ENCODE measurements at regions not wholly inside any gene's neighbourhood (a gene's known extent, or its start where the extent isn't known, plus 50 kb on each side); places are given as distances from the start of the nearest gene placed in this dataset.

DNA sequence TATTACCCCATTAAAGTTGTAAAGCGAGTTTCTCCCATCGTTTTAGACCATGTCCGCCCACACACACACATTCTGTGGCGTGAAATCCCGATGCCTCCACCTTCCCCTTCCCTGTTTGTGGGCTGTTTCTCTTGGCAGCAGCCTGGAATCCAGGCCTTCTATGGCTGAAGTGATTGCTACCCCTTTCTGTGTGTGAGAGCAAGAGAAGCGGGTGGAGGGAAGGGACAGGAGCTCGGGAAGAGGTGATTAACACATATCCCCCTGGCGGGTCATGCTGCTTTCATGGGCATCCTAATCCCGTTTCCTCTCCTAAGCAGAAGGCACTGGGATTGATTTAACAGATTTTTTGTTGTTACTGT is 283.8 kb upstream of the RGMA start:
- no peak overlapping the region for H3K27ac ChIP-seq
- no peak for TF ChIP-seq ZFX (IDR thresholded peaks at IDR 0.05)
- TF ChIP-seq, protein P1, sequence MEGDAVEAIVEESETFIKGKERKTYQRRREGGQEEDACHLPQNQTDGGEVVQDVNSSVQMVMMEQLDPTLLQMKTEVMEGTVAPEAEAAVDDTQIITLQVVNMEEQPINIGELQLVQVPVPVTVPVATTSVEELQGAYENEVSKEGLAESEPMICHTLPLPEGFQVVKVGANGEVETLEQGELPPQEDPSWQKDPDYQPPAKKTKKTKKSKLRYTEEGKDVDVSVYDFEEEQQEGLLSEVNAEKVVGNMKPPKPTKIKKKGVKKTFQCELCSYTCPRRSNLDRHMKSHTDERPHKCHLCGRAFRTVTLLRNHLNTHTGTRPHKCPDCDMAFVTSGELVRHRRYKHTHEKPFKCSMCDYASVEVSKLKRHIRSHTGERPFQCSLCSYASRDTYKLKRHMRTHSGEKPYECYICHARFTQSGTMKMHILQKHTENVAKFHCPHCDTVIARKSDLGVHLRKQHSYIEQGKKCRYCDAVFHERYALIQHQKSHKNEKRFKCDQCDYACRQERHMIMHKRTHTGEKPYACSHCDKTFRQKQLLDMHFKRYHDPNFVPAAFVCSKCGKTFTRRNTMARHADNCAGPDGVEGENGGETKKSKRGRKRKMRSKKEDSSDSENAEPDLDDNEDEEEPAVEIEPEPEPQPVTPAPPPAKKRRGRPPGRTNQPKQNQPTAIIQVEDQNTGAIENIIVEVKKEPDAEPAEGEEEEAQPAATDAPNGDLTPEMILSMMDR (conservative IDR thresholded peaks at IDR 0.05) = no peak

DNA sequence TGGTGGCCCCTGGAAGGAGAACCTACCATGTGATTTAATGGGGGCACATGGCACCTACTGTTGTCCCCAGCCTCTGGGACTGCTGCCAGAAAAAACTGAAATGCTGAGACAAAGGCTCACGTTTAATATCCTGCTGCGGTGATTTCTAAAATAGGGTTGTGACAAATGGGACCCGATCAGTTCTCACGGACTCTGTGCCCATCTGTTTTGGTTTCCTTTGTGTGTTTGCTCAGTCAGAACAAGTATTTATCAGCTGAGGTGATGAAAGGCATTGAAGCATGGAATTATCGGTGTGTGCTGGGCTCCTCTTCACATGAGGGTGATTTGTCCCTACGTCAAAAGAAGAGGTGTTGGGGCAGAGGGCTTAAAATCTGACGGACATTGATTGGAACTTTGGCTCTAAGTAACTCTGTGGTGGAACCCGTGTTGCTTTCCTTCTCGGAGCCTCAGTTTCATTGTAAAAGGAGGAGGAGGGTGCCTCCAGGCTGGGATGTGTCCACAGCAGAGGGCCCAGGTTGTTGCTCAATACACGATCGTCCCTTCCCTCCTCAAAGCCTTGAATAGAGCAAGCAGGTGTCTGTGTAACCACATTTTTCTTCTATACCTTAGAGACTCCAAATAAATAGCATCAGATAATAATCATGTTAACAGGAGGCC is 283.3 kb upstream of the RGMA start:
- no peak overlapping the region for H3K27ac ChIP-seq
- TF ChIP-seq ZFX (IDR thresholded peaks at IDR 0.05) = no peak
- TF ChIP-seq, protein P1 (conservative IDR thresholded peaks at IDR 0.05) = no peak

DNA sequence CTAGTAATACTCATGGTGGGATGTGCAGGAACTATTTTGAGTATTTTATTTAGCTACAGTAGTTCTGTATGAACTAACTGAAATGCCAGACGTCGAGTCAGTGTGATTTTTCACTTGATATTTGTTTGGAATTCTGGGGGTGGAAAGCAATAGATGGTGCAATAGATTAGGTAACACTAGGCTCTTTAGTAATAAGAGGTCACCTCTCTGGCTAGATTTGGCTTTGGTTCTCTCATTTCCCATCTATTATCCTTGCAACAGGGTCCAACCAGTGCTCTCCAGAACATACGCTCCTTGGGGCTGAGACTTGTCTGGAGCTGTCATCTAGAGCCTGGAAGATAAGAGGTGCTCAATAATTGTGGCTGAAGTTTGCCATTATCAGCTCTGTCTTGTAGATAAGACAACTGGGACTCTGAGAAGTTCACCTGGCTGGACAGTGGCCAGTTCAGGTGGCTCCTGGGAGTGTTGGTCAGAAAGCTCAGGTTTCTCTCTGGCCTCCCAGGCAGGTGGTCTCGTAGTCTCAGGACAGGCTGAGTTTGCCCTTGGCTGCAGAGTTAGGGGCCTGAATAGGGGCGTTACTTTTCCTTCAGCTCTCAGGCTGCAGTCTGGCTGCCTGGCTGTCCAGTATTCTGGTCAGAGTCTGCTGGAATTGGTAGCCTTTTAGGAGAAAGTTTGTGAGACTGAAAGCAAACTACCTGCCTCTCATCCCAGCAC is 277.5 kb upstream of the RGMA start:
- TF ChIP-seq ZFX (IDR thresholded peaks at IDR 0.05) = no peak
- TF ChIP-seq, protein P1 (conservative IDR thresholded peaks at IDR 0.05) = no peak
- no peak overlapping the region for H3K27ac ChIP-seq

DNA sequence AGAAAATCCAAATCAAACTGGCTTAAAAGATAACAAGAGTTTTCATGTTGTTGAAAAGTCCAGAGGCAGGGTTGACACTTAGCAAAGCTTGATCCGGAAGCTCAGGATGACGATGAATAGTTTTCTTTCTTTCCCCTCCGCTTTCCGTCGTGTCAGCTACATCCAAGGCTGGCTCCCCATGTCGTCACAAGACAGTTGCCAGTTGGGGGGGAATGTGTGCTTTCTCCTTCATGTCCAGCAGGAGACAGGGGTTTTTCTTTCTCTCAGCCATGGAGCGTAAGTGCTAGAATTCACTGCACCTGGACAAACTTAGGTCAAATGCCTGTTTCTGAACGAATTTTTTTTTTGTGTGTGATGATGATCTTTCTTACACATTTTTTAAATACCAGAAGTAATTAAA is 273.8 kb upstream of the RGMA start:
- no peak overlapping the region for H3K27ac ChIP-seq
- TF ChIP-seq ZFX (IDR thresholded peaks at IDR 0.05) = no peak
- TF ChIP-seq, protein P1 (conservative IDR thresholded peaks at IDR 0.05) = no peak

DNA sequence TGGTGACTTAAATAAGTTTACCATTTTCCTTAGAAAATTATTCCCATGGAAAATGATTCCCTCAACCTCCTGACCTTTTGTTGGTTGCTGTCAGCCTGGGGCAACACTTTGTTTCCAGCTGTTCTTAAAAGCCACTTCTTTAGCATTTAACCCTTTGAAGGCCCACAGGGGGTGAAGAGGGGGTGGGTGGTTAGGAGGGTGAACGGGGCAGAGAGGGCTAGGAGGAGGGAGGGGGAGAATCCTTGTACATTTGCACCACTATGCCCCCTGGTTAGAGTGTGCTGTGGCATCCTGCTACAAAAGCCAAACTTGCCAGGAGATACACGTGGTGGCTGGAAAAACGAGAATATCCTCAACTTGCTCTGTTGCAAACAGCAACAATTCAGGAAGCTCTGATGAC is 273.2 kb upstream of the RGMA start:
- no peak overlapping the region for H3K27ac ChIP-seq
- TF ChIP-seq ZFX (IDR thresholded peaks at IDR 0.05) = no peak
- TF ChIP-seq, protein P1 (conservative IDR thresholded peaks at IDR 0.05) = no peak

DNA sequence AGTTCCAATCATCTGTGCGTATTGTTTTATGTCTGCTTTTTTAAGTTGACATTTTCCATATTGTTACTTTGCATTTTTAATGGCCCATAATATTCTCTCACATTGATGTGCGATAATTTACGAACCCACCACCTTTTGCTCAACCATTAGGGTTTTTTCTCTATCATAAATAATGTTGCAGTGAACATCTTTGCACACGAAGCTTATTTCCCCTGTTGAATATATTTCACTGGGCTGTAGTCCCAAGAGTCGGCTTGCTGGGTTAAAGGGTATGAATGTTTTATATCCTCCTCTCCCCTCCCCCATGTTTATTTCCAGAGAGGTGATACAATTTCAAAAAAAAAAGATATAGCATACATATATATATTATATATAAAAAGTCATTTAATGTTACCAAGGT is 272.7 kb upstream of the RGMA start:
- TF ChIP-seq, protein P1 (conservative IDR thresholded peaks at IDR 0.05) = no peak
- no peak for TF ChIP-seq ZFX (IDR thresholded peaks at IDR 0.05)

DNA sequence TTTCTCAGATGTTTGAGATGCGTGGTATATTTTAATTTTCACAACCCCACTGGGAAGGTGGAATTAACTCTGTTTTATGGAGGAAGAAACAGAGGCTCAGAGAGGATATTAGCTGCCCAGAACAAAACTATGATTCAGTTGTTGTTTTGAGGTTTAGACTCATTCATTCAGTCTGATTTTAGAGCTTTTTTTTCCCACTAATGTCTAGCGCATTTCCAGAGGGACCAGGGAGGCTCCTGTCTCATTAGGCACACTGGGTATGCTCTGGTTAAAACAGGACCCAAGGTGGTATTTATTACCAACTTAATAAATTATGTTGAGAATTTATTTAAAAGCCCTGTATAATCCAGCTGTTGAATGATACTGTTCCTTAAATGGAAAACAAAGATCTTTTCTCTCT is 272.0 kb upstream of the RGMA start:
- TF ChIP-seq ZFX (IDR thresholded peaks at IDR 0.05) = no peak
- TF ChIP-seq, protein P1 (conservative IDR thresholded peaks at IDR 0.05) = no peak
- no peak overlapping the region for H3K27ac ChIP-seq

More for the DNA sequence above, 272.7 kb upstream of the RGMA start:
- H3K27ac ChIP-seq = no peak overlapping the region

All from C4-2B (cell line).